HG02981 (cell line): ENCODE measurements at regions not wholly inside any gene's neighbourhood (a gene's known extent, or its start where the extent isn't known, plus 50 kb on each side); places are given as distances from the start of the nearest gene placed in this dataset.

ENCODE experiments used
- ATAC-seq: cut with Tn5 transposase; IDR thresholded peaks from one replicate; pipeline ENCODE4 v1.9.1; 2021; ENCODE audit warnings: mild to moderate bottlenecking, moderate library complexity; ENCODE audit not compliant: unreplicated experiment

DNA sequence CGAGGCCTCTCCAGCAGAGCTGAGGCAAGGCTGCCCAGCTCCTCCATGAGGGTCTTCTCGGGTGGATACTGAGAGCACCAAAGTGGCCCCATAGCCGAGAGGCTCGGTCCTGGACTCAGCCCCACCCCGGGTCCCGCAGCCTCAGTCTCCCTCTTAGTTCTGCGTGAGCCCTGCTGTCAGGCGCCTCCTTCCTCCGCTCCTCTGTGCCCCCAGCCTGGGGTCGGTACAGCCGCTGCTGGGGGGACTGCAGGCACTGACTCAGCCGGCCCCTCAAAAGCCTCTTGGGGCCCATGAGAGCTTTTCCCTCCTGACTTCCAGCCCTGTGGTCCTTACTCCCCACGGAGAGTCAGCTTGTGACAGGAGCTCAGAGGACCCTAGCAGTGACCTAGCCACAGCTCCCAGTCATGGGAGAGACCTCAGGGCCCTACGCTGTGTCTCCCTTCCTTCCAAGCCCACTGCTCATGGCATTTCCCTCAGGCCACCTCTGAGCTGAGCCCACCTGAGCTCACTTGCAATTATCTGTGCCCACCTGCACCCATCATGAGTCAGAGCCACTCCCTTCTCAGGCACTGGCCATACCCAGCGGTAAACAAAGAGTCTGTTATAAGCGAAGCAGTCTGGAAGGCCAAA is 295.0 kb upstream of the RTL1 start:
- ATAC-seq: no peak

DNA sequence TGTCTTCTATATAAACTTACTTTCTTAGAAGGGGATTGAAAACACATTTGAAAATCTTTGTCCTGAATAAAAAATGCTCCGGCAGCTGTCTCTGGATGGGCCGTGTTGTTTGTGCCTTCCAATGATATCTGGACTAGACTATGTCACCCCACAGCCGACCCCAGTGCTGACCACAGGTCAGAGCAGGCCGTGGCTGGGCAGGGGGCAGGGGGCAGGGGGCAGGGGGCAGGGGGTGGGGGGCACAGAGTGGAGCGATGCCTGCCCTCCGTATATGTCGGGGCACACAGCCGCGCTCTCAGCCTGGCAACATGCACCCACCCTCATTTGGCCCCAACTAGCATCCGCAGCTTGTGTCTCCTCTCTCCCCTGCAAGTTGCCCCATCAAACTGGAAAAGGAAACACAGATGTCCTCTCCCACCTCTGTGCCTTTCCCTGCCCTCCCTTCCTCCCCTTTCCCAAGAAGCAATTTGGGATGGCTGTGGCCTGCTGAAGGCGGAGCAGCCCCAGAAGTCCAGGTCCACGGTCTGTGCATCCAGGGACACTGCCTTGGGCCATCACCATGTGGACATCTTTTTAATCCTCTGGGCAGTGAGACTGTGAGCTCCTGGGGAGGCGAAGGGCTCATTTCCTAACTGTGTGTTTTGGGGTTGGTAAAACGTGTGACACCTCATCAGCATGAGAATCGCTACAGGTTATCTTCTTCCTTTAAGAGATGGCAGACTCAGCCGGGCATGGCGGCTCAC is 295.7 kb upstream of the RTL1 start:
- no peak for ATAC-seq

DNA sequence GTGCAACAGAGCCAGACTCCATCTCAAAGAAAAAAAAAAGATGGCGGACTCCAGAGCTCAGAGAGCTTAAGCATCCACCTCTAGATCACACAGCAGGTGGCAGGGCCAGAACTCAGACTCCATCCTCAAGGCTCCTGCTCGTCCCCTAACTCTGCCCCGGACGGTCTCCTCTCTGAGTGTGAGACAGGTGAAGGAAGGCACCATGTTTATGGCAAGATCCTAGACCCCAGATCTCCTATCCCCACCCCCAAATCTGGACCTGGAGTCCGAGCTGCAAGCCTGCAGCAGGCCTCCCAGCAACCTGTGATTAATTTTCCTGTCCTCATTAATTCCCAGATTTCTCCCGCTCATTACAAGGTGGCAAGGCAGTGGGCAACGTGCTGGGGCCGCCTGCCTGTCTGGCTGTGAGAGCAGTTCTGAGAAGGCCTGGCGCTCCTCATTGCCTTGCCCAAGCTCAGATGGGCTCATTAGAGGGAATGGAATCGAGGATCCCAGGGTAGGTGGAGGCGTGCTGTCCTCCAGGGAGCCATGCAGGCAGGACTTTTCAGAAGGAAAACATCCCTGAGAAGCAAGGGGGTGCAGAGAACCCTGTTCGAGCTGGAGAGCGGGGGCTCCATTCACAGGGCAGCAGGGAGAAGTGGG is 296.6 kb upstream of the RTL1 start:
- ATAC-seq: no peak

DNA sequence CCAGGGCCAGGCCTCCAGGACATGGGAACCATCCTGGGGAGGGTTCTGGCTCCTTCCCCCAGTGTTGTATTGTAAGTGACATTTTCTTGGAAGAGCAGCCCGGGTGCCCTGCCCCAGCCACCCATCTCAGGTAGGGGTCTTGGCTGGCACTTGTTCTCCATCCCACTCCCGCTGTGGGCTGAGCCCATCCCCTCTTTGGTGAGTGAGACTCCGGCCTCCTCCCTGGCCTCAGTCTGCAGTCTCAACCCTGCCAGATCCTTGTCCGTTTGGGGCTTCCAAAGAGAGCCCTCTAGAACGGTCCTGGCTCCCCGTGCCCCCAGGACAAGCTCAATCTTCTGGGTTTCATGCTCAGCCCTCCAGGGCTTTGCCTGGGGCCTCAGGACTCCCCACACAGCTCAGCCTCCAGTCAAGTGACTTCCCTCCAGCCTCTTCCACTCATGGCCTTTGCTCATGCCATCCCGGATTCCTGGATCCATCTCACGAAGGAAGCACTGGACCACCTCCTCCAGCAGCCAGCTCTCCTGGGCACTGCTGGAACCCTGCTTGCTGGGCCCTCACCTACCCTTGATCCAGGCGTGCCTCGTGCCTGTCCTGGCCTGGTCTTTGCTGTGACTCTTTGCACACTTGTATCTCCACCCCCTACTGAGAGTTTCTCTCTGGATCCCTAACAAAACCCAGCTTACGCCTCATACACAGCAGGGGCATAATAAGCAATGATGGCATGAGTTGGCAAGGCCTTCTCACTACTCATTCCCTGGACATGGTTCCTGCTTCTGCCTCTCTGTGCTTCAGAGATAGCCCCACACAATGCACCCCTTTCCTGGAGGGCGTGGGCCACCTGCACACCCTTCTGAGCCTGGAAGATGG is 297.4 kb upstream of the RTL1 start:
- no peak for ATAC-seq

DNA sequence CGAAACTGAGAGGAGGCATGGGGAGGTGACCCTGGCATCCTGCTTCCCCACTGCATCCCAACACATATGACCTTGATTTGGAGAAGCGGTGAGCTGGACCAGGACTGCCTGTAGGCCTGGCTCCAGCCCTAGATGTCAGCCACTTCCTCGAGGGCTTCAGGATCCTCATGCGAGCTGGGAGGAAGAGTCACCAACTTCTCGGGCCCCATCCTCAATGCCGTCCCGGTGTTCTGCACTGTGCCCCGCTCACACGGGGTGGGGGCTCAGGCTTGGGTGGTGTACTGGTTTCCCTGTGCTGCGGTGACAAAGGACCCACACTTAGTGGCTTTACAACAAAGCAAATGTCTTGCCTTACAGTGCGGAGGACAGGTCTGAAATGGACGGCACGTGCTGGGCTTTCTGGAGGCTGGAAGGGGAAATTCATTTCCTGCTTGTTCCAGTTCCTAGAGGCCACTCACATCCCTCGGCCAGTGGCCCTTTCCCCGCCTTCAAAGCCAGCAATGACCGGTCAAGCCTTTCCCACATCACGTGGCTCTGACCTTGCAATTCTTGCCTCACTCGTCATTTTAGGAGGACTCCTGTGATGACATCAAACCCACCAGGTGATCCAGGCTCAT is 298.1 kb upstream of the RTL1 start:
- ATAC-seq: no peak

GRCh38 chr14:101202627-101203404 is 299.3 kb upstream of the RTL1 start:
- no peak for ATAC-seq

GRCh38 chr14:101206556-101206955 is 303.0 kb upstream of the RTL1 start:
- no peak for ATAC-seq

DNA sequence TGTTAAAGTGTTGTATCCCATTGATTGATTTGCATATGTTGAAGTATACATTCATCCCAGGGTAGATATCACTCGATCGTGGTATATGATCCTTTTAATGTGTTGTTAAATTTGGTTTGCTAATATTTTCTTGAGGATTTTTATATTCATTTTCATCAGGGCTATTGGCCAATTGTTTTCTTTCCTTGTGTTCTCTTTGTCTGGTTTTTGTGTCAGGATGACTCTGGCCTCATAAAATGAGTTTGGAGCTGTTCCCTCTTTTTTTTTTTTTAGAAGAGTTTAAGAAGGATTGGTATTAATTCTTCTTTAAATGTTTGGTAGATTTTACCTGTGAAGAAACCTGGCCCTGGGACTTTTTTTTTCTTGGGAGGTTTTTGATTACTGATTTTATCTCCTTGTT is 303.5 kb upstream of the RTL1 start:
- ATAC-seq: no peak

DNA sequence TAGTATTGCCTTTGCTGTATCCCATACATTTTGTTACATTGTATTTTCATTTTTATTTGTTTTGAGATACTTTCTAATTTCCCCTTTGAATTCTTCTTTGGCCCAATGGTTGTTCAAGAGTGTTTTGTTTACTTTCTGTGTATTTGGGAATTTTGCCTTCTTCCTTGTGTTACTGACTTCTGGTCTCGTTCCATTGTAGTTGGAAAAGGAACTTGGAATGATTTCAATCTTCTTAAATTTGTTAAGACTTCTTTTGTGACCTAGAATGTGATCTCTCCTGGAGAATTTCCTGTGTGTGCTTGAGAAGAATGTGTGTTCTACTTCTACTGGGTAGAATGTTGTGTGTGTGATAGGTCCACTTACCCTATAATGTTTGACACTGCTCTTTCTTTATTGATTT is 304.4 kb upstream of the RTL1 start:
- ATAC-seq: no peak

DNA sequence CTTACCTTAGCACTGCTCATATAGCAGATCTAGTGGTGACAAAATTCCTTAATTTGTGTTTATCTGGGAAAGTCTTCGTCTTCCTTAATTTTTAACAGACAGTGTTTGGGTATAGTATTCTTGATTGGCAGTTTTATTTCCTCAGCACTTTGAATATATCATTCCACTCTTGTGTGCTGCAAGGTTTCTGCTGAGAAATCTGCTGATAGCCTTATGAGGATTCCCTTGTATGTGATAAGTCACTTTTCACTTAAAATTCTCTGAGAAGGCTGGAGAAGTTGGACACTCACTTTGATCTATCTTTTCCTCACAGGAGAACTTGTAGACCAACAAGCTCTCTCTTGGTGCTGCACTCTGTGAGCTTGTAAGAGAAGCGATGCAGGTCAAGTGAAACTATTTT is 306.1 kb upstream of the RTL1 start:
- ATAC-seq: no peak

DNA sequence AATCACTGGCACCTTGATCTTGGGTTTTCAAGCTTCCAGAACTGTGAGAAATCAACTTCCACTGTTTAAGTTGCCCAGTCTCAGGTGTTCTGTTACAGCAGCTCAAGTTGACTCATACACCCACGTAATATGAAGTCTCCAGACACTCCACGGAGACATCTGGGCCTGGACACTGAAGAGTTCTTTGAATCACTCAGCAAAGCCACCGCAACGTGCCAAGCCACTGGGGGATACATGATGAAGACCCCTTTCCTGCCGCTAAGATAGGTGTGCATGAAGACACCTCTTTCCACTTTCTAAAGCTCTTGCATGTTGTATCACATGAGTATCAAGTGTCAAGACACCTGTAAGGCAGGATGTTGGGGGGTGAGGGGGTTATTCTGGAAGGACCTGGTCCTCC is 311.7 kb upstream of the RTL1 start:
- no peak for ATAC-seq

DNA sequence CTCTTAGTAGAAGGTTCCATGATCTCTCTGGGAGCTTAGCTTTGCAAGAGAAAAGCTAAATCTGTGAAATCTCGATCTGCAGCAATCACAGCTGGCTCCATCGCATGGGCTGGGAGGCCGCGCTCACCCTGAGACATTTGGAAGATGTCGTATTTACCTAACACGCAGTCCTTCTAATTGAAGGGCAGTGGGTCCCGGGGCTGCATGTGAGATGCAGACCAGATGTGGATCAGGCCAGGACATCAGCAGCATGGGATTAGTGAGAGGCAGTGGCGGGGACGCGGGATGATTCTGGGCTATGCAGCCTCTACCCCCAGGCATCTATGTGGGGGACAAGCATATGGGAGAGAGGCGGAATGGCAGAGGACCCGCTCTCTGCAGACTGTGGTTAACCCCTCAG is 312.4 kb upstream of the RTL1 start:
- no peak for ATAC-seq

GRCh38 chr14:101216366-101217079 is 313.0 kb upstream of the RTL1 start:
- no peak for ATAC-seq

DNA sequence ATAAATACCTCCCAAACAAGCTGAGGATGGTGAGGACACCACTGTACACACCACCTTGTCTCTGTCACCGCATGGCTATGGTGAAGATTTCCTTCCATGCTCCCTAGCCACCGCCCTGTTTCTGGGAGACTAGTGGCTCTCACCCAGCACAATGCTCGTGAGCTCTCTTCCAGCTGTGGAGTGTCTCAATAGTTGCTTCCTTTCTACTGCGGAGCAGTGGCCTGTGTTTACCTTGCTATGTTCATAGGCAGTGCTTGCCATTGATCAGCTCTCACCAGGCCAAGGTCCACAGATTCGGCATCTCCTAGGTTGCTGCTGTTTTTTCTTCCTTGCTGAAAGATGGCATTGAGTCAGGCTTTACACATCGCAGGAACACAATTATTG is 313.6 kb upstream of the RTL1 start:
- ATAC-seq: no peak

GRCh38 chr14:101217616-101218371 is 314.3 kb upstream of the RTL1 start:
- no peak for ATAC-seq

DNA sequence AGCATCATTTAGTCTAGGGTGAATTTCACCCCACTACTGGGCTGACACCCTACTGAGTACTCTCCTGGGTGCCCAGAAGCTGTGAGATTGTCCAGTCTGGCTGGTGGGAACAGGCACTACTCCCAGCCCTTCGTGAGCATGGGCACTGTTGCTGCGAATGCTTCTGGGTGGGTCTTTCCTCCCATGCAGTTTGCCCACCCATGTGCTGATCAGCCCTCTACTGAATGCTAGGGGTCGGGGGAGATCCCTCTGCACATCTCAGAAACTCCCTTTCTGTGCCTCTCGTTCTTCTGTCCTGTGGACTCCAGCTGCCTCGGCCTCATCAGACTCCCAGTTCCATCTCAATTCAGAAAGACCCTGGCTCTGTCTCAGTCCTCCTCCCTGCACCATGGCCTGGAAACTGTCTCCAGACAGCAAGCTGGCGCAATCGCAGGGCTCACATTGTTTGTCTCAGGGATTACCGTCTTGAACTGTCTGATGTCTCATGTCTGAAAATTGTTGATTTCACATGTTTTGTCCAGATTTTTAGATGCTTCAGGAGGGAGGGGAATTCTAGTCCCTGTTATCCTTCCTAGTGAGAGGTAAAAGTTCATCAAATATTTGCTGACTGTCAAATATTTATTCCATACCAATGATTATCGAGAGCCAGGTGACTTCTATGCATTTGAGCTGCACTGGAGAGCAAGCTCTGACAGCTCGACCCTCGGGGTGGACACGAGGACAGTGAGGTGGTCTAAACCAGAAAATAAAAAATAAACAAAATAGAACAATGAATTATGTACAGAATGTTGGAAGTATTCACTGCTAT is 316.6 kb upstream of the RTL1 start:
- no peak for ATAC-seq

DNA sequence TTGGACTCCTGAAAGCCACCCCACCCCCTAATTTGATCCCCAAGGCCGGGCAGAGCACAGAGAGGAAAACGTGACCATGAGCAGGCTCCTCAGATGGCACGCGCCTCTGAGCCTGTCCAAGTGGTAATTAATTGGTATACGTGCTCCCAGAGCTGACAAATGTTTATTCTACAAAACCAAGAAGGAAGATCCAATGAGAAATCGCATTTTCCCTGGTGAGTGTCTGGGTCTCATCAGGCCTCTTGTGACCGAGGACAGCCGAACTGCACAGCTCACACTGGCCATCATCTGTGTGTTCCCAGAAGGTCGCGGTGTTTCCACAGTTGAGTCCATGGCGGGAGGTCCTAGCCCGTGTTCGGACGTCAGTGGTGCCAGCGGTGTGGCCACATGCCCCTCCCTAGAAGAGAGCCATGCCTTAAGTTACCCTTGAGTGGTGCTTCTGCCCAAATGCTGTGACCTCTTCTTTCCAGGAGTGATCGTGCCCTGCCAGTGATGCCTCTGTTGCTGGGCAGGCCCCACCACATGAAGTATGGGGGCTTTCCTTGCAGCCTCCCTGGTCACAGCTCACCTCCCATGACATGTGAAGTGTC is 317.5 kb upstream of the RTL1 start:
- no peak for ATAC-seq
